ENCODE measurements at regions not wholly inside any gene's neighbourhood (a gene's known extent, or its start where the extent isn't known, plus 50 kb on each side); places are given as distances from the start of the nearest gene placed in this dataset.

DNA sequence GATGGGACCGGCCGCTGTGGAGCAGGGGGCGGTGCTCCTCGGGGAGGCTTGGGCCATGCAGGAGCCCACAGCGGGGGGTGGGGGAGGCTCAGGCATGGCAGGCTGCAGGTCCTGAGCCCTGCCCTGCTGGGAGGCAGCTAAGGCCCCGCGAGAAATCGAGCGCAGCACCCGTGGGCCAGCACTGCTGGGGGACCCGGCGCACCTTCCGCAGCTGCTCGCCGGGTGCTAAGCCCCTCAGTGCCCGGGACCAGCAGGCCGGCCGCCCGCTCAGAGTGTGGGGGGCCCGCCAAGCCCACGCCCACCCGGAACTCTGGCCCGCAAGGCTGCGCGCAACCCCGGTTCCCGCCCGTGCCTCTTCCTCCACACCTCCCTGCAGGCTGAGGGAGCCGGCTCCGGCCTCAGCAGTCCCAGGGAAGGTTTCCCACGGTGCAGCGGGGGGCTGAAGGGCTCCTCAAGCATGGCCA is 131.5 kb downstream of the SNX18 start:
- Mint-ChIP-seq H3K36me3 (ENCODE audit: low read depth, unreplicated experiment) (no peaks in the 10 kb centered on the region), H3K9me3 (ENCODE audit: unreplicated experiment) (no peaks in the 10 kb centered on the region), H3K4me3 (ENCODE audit: unreplicated experiment) (no peak overlapping the region), H3K27ac (ENCODE audit: unreplicated experiment) (no peak overlapping the region), H3K4me1 (ENCODE audit: unreplicated experiment) (peaks cover 21% of the 10 kb centered on the region), H3K27me3 (ENCODE audit: unreplicated experiment) (peaks cover 14% of the 10 kb centered on the region)
- no peak for DNase-seq (ENCODE audit: low spot score)
- TF ChIP-seq, protein P1, sequence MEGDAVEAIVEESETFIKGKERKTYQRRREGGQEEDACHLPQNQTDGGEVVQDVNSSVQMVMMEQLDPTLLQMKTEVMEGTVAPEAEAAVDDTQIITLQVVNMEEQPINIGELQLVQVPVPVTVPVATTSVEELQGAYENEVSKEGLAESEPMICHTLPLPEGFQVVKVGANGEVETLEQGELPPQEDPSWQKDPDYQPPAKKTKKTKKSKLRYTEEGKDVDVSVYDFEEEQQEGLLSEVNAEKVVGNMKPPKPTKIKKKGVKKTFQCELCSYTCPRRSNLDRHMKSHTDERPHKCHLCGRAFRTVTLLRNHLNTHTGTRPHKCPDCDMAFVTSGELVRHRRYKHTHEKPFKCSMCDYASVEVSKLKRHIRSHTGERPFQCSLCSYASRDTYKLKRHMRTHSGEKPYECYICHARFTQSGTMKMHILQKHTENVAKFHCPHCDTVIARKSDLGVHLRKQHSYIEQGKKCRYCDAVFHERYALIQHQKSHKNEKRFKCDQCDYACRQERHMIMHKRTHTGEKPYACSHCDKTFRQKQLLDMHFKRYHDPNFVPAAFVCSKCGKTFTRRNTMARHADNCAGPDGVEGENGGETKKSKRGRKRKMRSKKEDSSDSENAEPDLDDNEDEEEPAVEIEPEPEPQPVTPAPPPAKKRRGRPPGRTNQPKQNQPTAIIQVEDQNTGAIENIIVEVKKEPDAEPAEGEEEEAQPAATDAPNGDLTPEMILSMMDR (IDR thresholded peaks at IDR 0.05; ENCODE audit: unreplicated experiment) = no peak

DNA sequence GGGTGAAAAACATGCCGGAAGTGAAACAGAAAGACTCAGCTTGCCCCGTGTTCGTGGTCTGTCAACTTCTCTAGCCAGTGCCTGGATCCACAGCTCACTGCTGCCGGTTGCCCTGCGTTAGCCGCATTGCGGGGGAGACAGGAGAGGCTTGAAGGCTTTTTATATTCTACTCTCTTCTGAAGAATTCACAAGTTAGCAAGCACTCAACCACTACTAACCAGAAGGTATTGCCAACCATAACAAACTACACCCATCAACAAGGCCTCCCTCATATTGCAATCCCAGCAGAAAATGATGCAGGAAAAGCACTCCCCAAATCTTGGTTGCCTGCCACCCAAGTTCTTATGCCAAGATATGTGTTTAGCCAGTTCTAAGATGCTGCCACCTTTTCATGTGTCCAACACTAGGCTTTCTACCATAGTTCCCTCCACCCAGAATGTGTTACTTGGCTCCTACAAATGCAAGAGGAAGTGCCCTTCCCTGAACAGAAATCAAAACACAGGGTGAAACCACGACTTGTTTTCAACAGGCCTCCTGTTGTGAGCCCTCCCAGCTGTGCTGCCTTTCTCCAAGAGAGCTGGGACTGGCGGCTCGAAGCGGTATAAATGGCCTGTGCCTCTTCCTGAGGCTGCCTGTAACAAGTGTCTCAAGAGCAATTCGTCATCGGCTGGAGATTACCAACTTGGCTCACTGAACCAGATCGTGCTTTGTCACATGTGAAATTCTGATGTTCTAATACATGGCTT is 129.0 kb downstream of the SNX18 start:
- Mint-ChIP-seq H3K36me3 (ENCODE audit: low read depth, unreplicated experiment) (no peaks in the 10 kb centered on the region), H3K9me3 (ENCODE audit: unreplicated experiment) (no peaks in the 10 kb centered on the region), H3K27ac (ENCODE audit: unreplicated experiment) (peak overlapping the region; percentile 36), H3K4me3 (ENCODE audit: unreplicated experiment) (no peak overlapping the region), H3K4me1 (ENCODE audit: unreplicated experiment) (peaks cover 29% of the 10 kb centered on the region), H3K27me3 (ENCODE audit: unreplicated experiment) (peaks cover 12% of the 10 kb centered on the region)
- TF ChIP-seq, protein P1 (IDR thresholded peaks at IDR 0.05; ENCODE audit: unreplicated experiment) = no peak
- DNase-seq (ENCODE audit: low spot score) = no peak

DNA sequence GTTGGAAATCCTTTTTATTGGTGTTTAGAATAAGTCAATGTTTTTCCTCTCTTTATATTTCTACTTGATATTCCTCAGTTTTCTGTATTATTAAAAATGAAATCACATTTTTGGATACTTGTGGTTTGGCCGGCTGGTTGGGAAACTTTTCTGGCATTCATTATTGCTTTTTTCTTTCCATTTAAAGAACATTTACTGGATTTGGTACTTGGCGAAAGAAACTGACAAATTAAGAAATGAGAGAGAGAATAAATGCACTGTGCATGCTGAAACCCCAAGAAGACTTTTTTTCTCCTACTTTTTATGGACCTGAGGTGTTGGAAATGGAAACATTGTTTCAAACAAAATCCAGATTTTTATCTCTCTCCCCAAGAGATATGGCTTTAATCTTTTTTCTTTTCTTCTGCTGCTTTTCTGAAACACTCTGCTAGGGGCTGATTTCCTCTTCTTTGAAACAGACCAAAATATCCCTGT is 128.4 kb downstream of the SNX18 start:
- Mint-ChIP-seq H3K4me3 (ENCODE audit: unreplicated experiment) (no peak overlapping the region), H3K27ac (ENCODE audit: unreplicated experiment) (no peak overlapping the region), H3K9me3 (ENCODE audit: unreplicated experiment) (no peaks in the 10 kb centered on the region), H3K4me1 (ENCODE audit: unreplicated experiment) (peaks cover 29% of the 10 kb centered on the region), H3K27me3 (ENCODE audit: unreplicated experiment) (peaks cover 12% of the 10 kb centered on the region), H3K36me3 (ENCODE audit: low read depth, unreplicated experiment) (no peaks in the 10 kb centered on the region)
- DNase-seq (ENCODE audit: low spot score) = no peak
- TF ChIP-seq, protein P1 (IDR thresholded peaks at IDR 0.05; ENCODE audit: unreplicated experiment) = no peak

DNA sequence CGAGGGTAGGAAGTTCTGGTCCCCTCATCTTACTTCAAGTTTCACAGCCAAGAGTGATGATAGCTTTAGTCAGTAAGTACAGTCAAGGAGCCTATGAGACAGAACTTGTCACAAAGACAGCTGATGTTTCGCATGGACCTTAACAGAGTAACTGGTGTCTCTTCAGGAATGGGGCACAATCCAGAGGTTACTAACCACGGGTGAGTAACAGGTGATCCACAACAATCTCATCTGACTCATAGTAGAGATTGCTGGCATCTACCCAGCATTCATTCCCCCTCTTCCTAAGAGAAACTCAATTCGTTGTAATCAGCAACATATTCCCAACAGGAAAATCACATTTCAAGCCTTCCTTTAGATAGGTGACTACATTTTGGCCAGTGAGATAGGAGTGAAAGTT is 126.7 kb downstream of the SNX18 start:
- peaks cover 29% of the 10 kb centered on the region for H3K4me1 Mint-ChIP-seq (ENCODE audit: unreplicated experiment)
- no peak for DNase-seq (ENCODE audit: low spot score)
- no peaks in the 10 kb centered on the region for H3K9me3 Mint-ChIP-seq (ENCODE audit: unreplicated experiment)
- no peaks in the 10 kb centered on the region for H3K36me3 Mint-ChIP-seq (ENCODE audit: low read depth, unreplicated experiment)
- H3K27ac Mint-ChIP-seq (ENCODE audit: unreplicated experiment) = peak overlapping the region; percentile 33
- peaks cover 12% of the 10 kb centered on the region for H3K27me3 Mint-ChIP-seq (ENCODE audit: unreplicated experiment)
- TF ChIP-seq, protein P1 (IDR thresholded peaks at IDR 0.05; ENCODE audit: unreplicated experiment) = no peak
- H3K4me3 Mint-ChIP-seq (ENCODE audit: unreplicated experiment) = no peak overlapping the region

DNA sequence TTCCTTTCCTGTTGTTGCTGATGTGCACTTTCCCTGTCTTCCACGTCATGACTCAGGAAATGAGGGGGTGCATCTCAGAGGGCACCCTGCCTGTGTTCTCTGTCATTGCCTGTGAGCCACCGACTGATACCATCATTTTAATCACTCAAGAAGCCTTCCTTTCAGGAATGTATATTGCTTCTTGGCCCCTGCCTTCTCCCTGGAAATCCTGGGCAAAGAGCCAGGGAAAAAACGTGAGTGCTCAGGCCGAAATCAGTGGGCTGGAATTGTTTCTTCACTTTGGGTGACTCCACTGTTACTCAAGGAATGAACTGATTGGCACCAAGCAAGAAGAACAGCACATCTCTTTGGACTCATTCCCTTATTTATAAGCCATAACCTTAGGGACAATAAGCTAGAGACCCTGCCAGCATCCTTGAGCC is 126.1 kb downstream of the SNX18 start:
- TF ChIP-seq, protein P1 (IDR thresholded peaks at IDR 0.05; ENCODE audit: unreplicated experiment) = no peak
- H3K36me3 Mint-ChIP-seq (ENCODE audit: low read depth, unreplicated experiment) = no peaks in the 10 kb centered on the region
- DNase-seq (ENCODE audit: low spot score) = peak; percentile 12
- no peak overlapping the region for H3K4me3 Mint-ChIP-seq (ENCODE audit: unreplicated experiment)
- H3K4me1 Mint-ChIP-seq (ENCODE audit: unreplicated experiment) = peaks cover 29% of the 10 kb centered on the region
- H3K27me3 Mint-ChIP-seq (ENCODE audit: unreplicated experiment) = peaks cover 12% of the 10 kb centered on the region
- peak overlapping the region; percentile 33 for H3K27ac Mint-ChIP-seq (ENCODE audit: unreplicated experiment)
- no peaks in the 10 kb centered on the region for H3K9me3 Mint-ChIP-seq (ENCODE audit: unreplicated experiment)

Measured in endothelial cell (in vitro differentiated cells).